ENCODE measurements at regions not wholly inside any gene's neighbourhood (a gene's known extent, or its start where the extent isn't known, plus 50 kb on each side); places are given as distances from the start of the nearest gene placed in this dataset.

- H3K4me3 ChIP-seq (ENCODE audit: low read depth, low read length), result no peak overlapping the region
- no peak for TF ChIP-seq CTCF (IDR thresholded peaks at IDR 0.05; ENCODE audit: control insufficient read depth, extremely low read depth, insufficient read depth)
- DNase-seq (ENCODE audit: low read depth), result no peak
Measured at GRCh38 chr13:74561155-74561554, 427.0 kb upstream of the KLF12 start.

GRCh38 chr13:74560325-74560724 lies 426.1 kb upstream of the KLF12 start:
- TF ChIP-seq CTCF (IDR thresholded peaks at IDR 0.05; ENCODE audit: control insufficient read depth, extremely low read depth, insufficient read depth), result no peak
- no peak overlapping the region for H3K4me3 ChIP-seq (ENCODE audit: low read depth, low read length)
- no peak for DNase-seq (ENCODE audit: low read depth)

GRCh38 chr13:74557870-74558269 lies 423.7 kb upstream of the KLF12 start:
- no peak for DNase-seq (ENCODE audit: low read depth)
- TF ChIP-seq CTCF (IDR thresholded peaks at IDR 0.05; ENCODE audit: control insufficient read depth, extremely low read depth, insufficient read depth), result no peak
- no peak overlapping the region for H3K4me3 ChIP-seq (ENCODE audit: low read depth, low read length)

GRCh38 chr13:74555651-74556420 lies 421.6 kb upstream of the KLF12 start:
- no peak for DNase-seq (ENCODE audit: low read depth)
- no peak overlapping the region for H3K4me3 ChIP-seq (ENCODE audit: low read depth, low read length)
- no peak for TF ChIP-seq CTCF (IDR thresholded peaks at IDR 0.05; ENCODE audit: control insufficient read depth, extremely low read depth, insufficient read depth)

- no peak overlapping the region for H3K4me3 ChIP-seq (ENCODE audit: low read depth, low read length)
- TF ChIP-seq CTCF (IDR thresholded peaks at IDR 0.05; ENCODE audit: control insufficient read depth, extremely low read depth, insufficient read depth), result no peak
- no peak for DNase-seq (ENCODE audit: low read depth)
Measured at GRCh38 chr13:74555276-74555625, 421.0 kb upstream of the KLF12 start.

- no peak for DNase-seq (ENCODE audit: low read depth)
Measured at GRCh38 chr13:74554569-74555275, 420.5 kb upstream of the KLF12 start.

More at GRCh38 chr13:74554569-74555275, 420.5 kb upstream of the KLF12 start:
- H3K4me3 ChIP-seq (ENCODE audit: low read depth, low read length), result no peak overlapping the region
- TF ChIP-seq CTCF (IDR thresholded peaks at IDR 0.05; ENCODE audit: control insufficient read depth, extremely low read depth, insufficient read depth), result no peak

All from LNCaP clone FGC (cell line).